ENCODE measurements at regions not wholly inside any gene's neighbourhood (a gene's known extent, or its start where the extent isn't known, plus 50 kb on each side); places are given as distances from the start of the nearest gene placed in this dataset.

GRCh38 chr10:78619896-78620295, 448.9 kb upstream of the ZMIZ1 start:
- BruUV-seq (replicated peaks), result no TSS peak
- no peaks in the 10 kb centered on the region for H4K20me1 ChIP-seq (ENCODE audit: insufficient read depth)
- H3K9me2 ChIP-seq (ENCODE audit: insufficient read depth), result no peaks in the 10 kb centered on the region
- CTCF ChIA-PET, result no interaction called here
- no peaks in the 10 kb centered on the region for H3K79me2 ChIP-seq (ENCODE audit: insufficient read depth, low read length)
- ATAC-seq (no peak), DNase-seq (ENCODE audit: low read depth, low spot score) (no peak)
- H3K9ac ChIP-seq (ENCODE audit: low read length), result no peak overlapping the region
- no peak overlapping the region for H3K27ac ChIP-seq (ENCODE audit: low read depth, low read length)
- peaks cover 6 to 15% of the 10 kb centered on the region in 2 experiments; a peak in 2 of 4 replicates for H3K4me1 ChIP-seq (ENCODE audit: control insufficient read depth in 1 of 2, insufficient read depth in 2 of 2, low read length in 2 of 2)
- TF ChIP-seq EZH2phosphoT487 (IDR thresholded peaks at IDR 0.05; ENCODE audit: borderline replicate concordance) (no peak), ZNF274 (IDR thresholded peaks at IDR 0.05; ENCODE audit: low read depth, low read length) (no peak), MAX (IDR thresholded peaks at IDR 0.05) (no peak), JUND (IDR thresholded peaks at IDR 0.05) (no peak), SIN3A (IDR thresholded peaks at IDR 0.05; ENCODE audit: low read depth) (no peak), ELF1 (IDR thresholded peaks at IDR 0.05; ENCODE audit: borderline replicate concordance, low read depth) (no peak), SP1 (IDR thresholded peaks at IDR 0.05; ENCODE audit: low read depth) (no peak), ZFX (IDR thresholded peaks at IDR 0.05) (no peak), ZBTB33 (IDR thresholded peaks at IDR 0.05; ENCODE audit: extremely low read depth, insufficient replicate concordance, low read length) (no peak), POLR2AphosphoS5 (IDR thresholded peaks at IDR 0.05; ENCODE audit: low read depth, low read length) (no peak), RAD21 (IDR thresholded peaks at IDR 0.05; ENCODE audit: low read depth) (no peak), EZH2 (IDR thresholded peaks at IDR 0.05) (no peak), SRF (IDR thresholded peaks at IDR 0.05; ENCODE audit: low read depth) (no peak)
- peaks cover 6% of the 10 kb centered on the region; the same call in 1 of the 2 replicates for H3K27me3 ChIP-seq (ENCODE audit: insufficient read depth, low read length)
- POLR2A ChIA-PET, result no interaction called here
- intact Hi-C loops (cut with micrococcal nuclease), result no loop called here
- no peaks in the 10 kb centered on the region for H3K9me3 ChIP-seq (ENCODE audit: control insufficient read depth in 1 of 2, insufficient read depth in 1 of 2, low read depth in 1 of 2, low read length in 2 of 2)
- no peaks in the 10 kb centered on the region for H3K36me3 ChIP-seq (ENCODE audit: control insufficient read depth in 1 of 2, insufficient read depth in 2 of 2, low read length in 2 of 2)
- no peak overlapping the region for H3K4me3 ChIP-seq (replicated peaks in 1 of 2; ENCODE audit: low read depth in 1 of 2, low read length in 2 of 2)
- RAD21 ChIA-PET (ENCODE audit: low non-redundant PET in 1 of 2, low total read pairs in 2 of 2, uncharacterized antibody in 2 of 2, unreplicated experiment in 2 of 2), result no interaction called here
- H3K4me2 ChIP-seq (ENCODE audit: low read length), result no peak overlapping the region
- H2AFZ ChIP-seq (ENCODE audit: low read depth, low read length, poor library complexity, severe bottlenecking), result no peak overlapping the region

Data from HCT116 (cell line).